ENCODE measurements at regions not wholly inside any gene's neighbourhood (a gene's known extent, or its start where the extent isn't known, plus 50 kb on each side); places are given as distances from the start of the nearest gene placed in this dataset.

GRCh38 chr14:36426836-36427235, 93.2 kb downstream of the NKX2-1 start:
- Histone ChIP-seq H3K36me3 (ENCODE audit: insufficient read depth, low read length) (no peaks in the 10 kb centered on the region), H3K79me2 (ENCODE audit: insufficient read depth, low read depth, low read length) (no peaks in the 10 kb centered on the region), H3K27ac (ENCODE audit: low read depth, low read length, poor library complexity, severe bottlenecking) (no peak overlapping the region), H4K20me1 (ENCODE audit: insufficient read depth, low read length) (no peaks in the 10 kb centered on the region), H3K9me3 (ENCODE audit: low read length) (no peaks in the 10 kb centered on the region), H3K4me1 (ENCODE audit: insufficient read depth, low read length, poor library complexity, severe bottlenecking) (no peaks in the 10 kb centered on the region), H2AFZ (ENCODE audit: low read length) (no peak overlapping the region), H3K9me2 (ENCODE audit: insufficient read depth, low read length) (no peaks in the 10 kb centered on the region), H3K4me3 (ENCODE audit: low read depth, low read length, poor library complexity, severe bottlenecking) (no peak overlapping the region), H3K4me2 (ENCODE audit: low read length) (no peak overlapping the region)
- TF ChIP-seq CTCF (conservative IDR thresholded peaks at IDR 0.05; ENCODE audit: low read length), result no peak
- ChIA-PET CTCF (ENCODE audit: unreplicated experiment) (no interaction called here), POLR2A (interaction anchor here (0.5 to 0.9 kb wide), 2 partner anchors 20 to 180 kb away, joined by 3 read pairs; no protein-coding TSS in a partner anchor)
- DNase-seq (ENCODE audit: low spot score), result no peak
- intact Hi-C loops (cut with micrococcal nuclease; ENCODE audit: unreplicated experiment), result no loop called here
- BruUV-seq (replicated peaks), result no TSS peak

DNA sequence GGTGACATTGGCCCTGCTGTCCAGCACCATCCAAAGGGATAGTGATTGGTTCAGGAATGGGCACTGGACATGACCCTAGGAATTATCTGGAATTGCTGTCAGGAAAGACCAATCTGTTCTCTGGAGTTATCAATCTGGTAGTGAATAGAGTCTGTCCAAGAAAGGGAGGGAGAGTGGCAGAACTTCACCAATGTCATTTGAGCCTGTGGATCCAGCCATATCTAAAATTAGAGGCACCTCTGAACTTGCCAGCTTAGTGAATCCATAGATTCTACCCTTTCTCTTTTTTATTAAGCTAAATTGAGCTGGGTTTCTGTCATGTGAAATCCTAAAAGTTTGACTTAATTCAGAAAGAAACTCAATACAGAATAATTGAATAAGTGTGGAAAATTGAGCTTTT, 93.9 kb downstream of the NKX2-1 start:
- BruUV-seq (replicated peaks), result no TSS peak
- Histone ChIP-seq H2AFZ (ENCODE audit: low read length) (no peak overlapping the region), H3K27ac (ENCODE audit: low read depth, low read length, poor library complexity, severe bottlenecking) (no peak overlapping the region), H3K4me3 (ENCODE audit: low read depth, low read length, poor library complexity, severe bottlenecking) (no peak overlapping the region), H4K20me1 (ENCODE audit: insufficient read depth, low read length) (no peaks in the 10 kb centered on the region), H3K4me1 (ENCODE audit: insufficient read depth, low read length, poor library complexity, severe bottlenecking) (no peaks in the 10 kb centered on the region), H3K9me3 (ENCODE audit: low read length) (no peaks in the 10 kb centered on the region), H3K9me2 (ENCODE audit: insufficient read depth, low read length) (no peaks in the 10 kb centered on the region), H3K79me2 (ENCODE audit: insufficient read depth, low read depth, low read length) (no peaks in the 10 kb centered on the region), H3K36me3 (ENCODE audit: insufficient read depth, low read length) (no peaks in the 10 kb centered on the region), H3K4me2 (ENCODE audit: low read length) (no peak overlapping the region)
- ChIA-PET POLR2A (interaction anchor here (0.5 to 0.9 kb wide), 2 partner anchors 21 to 179 kb away, joined by 3 read pairs; no protein-coding TSS in a partner anchor), CTCF (ENCODE audit: unreplicated experiment) (no interaction called here)
- DNase-seq (ENCODE audit: low spot score), result no peak
- intact Hi-C loops (cut with micrococcal nuclease; ENCODE audit: unreplicated experiment), result no loop called here
- no peak for TF ChIP-seq CTCF (conservative IDR thresholded peaks at IDR 0.05; ENCODE audit: low read length)
- no peak for TF ChIP-seq EZH2phosphoT487 (IDR thresholded peaks at IDR 0.05; ENCODE audit: borderline replicate concordance, low read depth, low read length)

- H3K4me3 ChIP-seq (ENCODE audit: low read depth, low read length, poor library complexity, severe bottlenecking), result no peak overlapping the region
- DNase-seq (ENCODE audit: low spot score), result no peak
- H3K9me3 ChIP-seq (ENCODE audit: low read length), result no peaks in the 10 kb centered on the region
- H3K79me2 ChIP-seq (ENCODE audit: insufficient read depth, low read depth, low read length), result no peaks in the 10 kb centered on the region
- TF ChIP-seq EZH2phosphoT487 (IDR thresholded peaks at IDR 0.05; ENCODE audit: borderline replicate concordance, low read depth, low read length), result no peak
- TF ChIP-seq CTCF (conservative IDR thresholded peaks at IDR 0.05; ENCODE audit: low read length), result no peak
- no peak overlapping the region for H3K27ac ChIP-seq (ENCODE audit: low read depth, low read length, poor library complexity, severe bottlenecking)
- no peaks in the 10 kb centered on the region for H3K4me1 ChIP-seq (ENCODE audit: insufficient read depth, low read length, poor library complexity, severe bottlenecking)
- intact Hi-C loops (cut with micrococcal nuclease; ENCODE audit: unreplicated experiment), result no loop called here
- no peaks in the 10 kb centered on the region for H3K36me3 ChIP-seq (ENCODE audit: insufficient read depth, low read length)
- H4K20me1 ChIP-seq (ENCODE audit: insufficient read depth, low read length), result no peaks in the 10 kb centered on the region
- POLR2A ChIA-PET, result no interaction called here
- no peak overlapping the region for H3K4me2 ChIP-seq (ENCODE audit: low read length)
- CTCF ChIA-PET (ENCODE audit: unreplicated experiment), result no interaction called here
- no peaks in the 10 kb centered on the region for H3K9me2 ChIP-seq (ENCODE audit: insufficient read depth, low read length)
- no peak overlapping the region for H2AFZ ChIP-seq (ENCODE audit: low read length)
- no TSS peak for BruUV-seq (replicated peaks)
These were observed 95.4 kb downstream of the NKX2-1 start for GRCh38 chr14:36424478-36425102.
